Activated B cell treated with CpG ODN at 0.5 μM for 24 hours (primary cell): ENCODE measurements at regions not wholly inside any gene's neighbourhood (a gene's known extent, or its start where the extent isn't known, plus 50 kb on each side); places are given as distances from the start of the nearest gene placed in this dataset.

Source experiments
- ATAC-seq: fragments of 200-7000 bp; cut with Tn5 transposase; one replicate; pipeline ENCODE4 v1.10.0; 2021; ENCODE audit warnings: low read depth, mild to moderate bottlenecking, moderate library complexity
- CTCF ChIA-PET: fragments of 350-600 bp; sonication (Branson Sonifier 250); formaldehyde crosslinking; loops from one replicate; lab custom pipeline; 2021; ENCODE audit warnings: antibody characterized with exemption; lab: Charles Lee
- POLR2A ChIA-PET: fragments of 350-600 bp; sonication (Branson Sonifier 250); formaldehyde crosslinking; loops from one replicate; lab custom pipeline; 2021; ENCODE audit warnings: antibody characterized with exemption; lab: Charles Lee
- DNase-seq: peaks from one replicate; pipeline ENCODE4 v3.0.0; 2022
- H3K27ac Mint-ChIP-seq: one replicate; pipeline ENCODE4 v1.8.0; 2020; ENCODE audit warnings: mixed read lengths
- H3K27me3 Mint-ChIP-seq: one replicate; pipeline ENCODE4 v1.8.0; 2021; ENCODE audit warnings: mixed read lengths
- H3K36me3 Mint-ChIP-seq: one replicate; pipeline ENCODE4 v1.8.0; 2021; ENCODE audit warnings: low read depth, mixed read lengths
- H3K4me1 Mint-ChIP-seq: one replicate; pipeline ENCODE4 v1.8.0; 2021; ENCODE audit warnings: mixed read lengths
- H3K4me3 Mint-ChIP-seq: one replicate; pipeline ENCODE4 v1.8.0; 2020; ENCODE audit warnings: mild to moderate bottlenecking, mixed read lengths
- H3K9me3 Mint-ChIP-seq: one replicate; pipeline ENCODE4 v1.8.0; 2020; ENCODE audit warnings: mixed read lengths
- intact Hi-C: fragments of 100-400 bp; cut with micrococcal nuclease; formaldehyde crosslinking; loops from one replicate; pipeline ENCODE4 v1.15.1; 2024
- TF ChIP-seq, protein P1 (sequence below): fragments of 200-600 bp; IDR thresholded peaks from one replicate; pipeline ENCODE4 v1.8.0; 2022; ENCODE audit warnings: antibody characterized with exemption, mild to moderate bottlenecking

- no peaks in the 10 kb centered on the region for H3K36me3 Mint-ChIP-seq
- H3K4me3 Mint-ChIP-seq, result no peak overlapping the region
- intact Hi-C loops, result no loop called here
- POLR2A ChIA-PET, result no interaction called here
- CTCF ChIA-PET, result no interaction called here
- TF ChIP-seq, protein P1, sequence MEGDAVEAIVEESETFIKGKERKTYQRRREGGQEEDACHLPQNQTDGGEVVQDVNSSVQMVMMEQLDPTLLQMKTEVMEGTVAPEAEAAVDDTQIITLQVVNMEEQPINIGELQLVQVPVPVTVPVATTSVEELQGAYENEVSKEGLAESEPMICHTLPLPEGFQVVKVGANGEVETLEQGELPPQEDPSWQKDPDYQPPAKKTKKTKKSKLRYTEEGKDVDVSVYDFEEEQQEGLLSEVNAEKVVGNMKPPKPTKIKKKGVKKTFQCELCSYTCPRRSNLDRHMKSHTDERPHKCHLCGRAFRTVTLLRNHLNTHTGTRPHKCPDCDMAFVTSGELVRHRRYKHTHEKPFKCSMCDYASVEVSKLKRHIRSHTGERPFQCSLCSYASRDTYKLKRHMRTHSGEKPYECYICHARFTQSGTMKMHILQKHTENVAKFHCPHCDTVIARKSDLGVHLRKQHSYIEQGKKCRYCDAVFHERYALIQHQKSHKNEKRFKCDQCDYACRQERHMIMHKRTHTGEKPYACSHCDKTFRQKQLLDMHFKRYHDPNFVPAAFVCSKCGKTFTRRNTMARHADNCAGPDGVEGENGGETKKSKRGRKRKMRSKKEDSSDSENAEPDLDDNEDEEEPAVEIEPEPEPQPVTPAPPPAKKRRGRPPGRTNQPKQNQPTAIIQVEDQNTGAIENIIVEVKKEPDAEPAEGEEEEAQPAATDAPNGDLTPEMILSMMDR, result no peak
- ATAC-seq, result no peak
- H3K27ac Mint-ChIP-seq, result no peak overlapping the region
- DNase-seq, result no peak
- H3K4me1 Mint-ChIP-seq, result peaks cover 23% of the 10 kb centered on the region
- H3K9me3 Mint-ChIP-seq, result no peaks in the 10 kb centered on the region
- H3K27me3 Mint-ChIP-seq, result no peaks in the 10 kb centered on the region
These were observed 201.4 kb downstream of the AASDH start for GRCh38 chr4:56185901-56186300.

GRCh38 chr4:56184214-56184613, 203.1 kb downstream of the AASDH start:
- no peak for DNase-seq
- no peak for ATAC-seq
- H3K4me1 Mint-ChIP-seq, result peaks cover 23% of the 10 kb centered on the region
- intact Hi-C loops, result no loop called here
- H3K27me3 Mint-ChIP-seq, result no peaks in the 10 kb centered on the region
- H3K36me3 Mint-ChIP-seq, result no peaks in the 10 kb centered on the region
- no peaks in the 10 kb centered on the region for H3K9me3 Mint-ChIP-seq
- CTCF ChIA-PET, result no interaction called here
- POLR2A ChIA-PET, result no interaction called here
- TF ChIP-seq, protein P1, result no peak
- H3K27ac Mint-ChIP-seq, result no peak overlapping the region
- no peak overlapping the region for H3K4me3 Mint-ChIP-seq

GRCh38 chr4:56183344-56183959, 203.8 kb downstream of the AASDH start:
- Mint-ChIP-seq H3K4me1 (peaks cover 23% of the 10 kb centered on the region), H3K27me3 (no peaks in the 10 kb centered on the region), H3K4me3 (peak overlapping the region; percentile 25), H3K36me3 (no peaks in the 10 kb centered on the region), H3K27ac (peak overlapping the region; percentile 47), H3K9me3 (no peaks in the 10 kb centered on the region)
- TF ChIP-seq, protein P1, result no peak
- CTCF ChIA-PET, result no interaction called here
- DNase-seq, result no peak
- intact Hi-C loops, result no loop called here
- ATAC-seq, result peak; percentile 69
- POLR2A ChIA-PET, result no interaction called here

DNA sequence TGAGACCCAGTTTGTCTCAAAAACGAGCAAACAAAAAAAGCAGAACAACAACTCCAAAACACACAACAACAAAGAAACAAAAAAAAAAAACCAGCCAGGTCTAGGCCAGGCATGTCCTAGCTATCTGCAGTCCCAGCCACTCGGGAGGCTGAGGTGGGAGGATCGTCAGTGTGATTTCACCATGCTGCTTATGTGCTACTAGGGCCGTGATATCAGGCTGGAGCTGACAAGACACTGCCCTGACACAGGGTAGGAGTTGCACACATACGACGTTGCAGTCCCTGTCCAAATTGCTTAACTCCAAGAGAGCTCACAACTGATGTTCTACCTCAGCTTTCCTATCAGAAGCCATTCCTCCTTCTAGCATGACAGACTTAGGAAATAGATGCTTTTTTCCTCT, 204.9 kb downstream of the AASDH start:
- CTCF ChIA-PET, result no interaction called here
- no peak for ATAC-seq
- intact Hi-C loops, result no loop called here
- no peak overlapping the region for H3K27ac Mint-ChIP-seq
- no peaks in the 10 kb centered on the region for H3K36me3 Mint-ChIP-seq
- peaks cover 23% of the 10 kb centered on the region for H3K4me1 Mint-ChIP-seq
- TF ChIP-seq, protein P1, result no peak
- DNase-seq, result no peak
- no peaks in the 10 kb centered on the region for H3K27me3 Mint-ChIP-seq
- no peak overlapping the region for H3K4me3 Mint-ChIP-seq
- H3K9me3 Mint-ChIP-seq, result peaks cover 2% of the 10 kb centered on the region
- POLR2A ChIA-PET, result no interaction called here

- intact Hi-C loops, result no loop called here
- no peak overlapping the region for H3K27ac Mint-ChIP-seq
- TF ChIP-seq, protein P1, result no peak
- ChIA-PET CTCF (no interaction called here), POLR2A (no interaction called here)
- H3K27me3 Mint-ChIP-seq, result no peaks in the 10 kb centered on the region
- H3K4me3 Mint-ChIP-seq, result no peak overlapping the region
- peaks cover 23% of the 10 kb centered on the region for H3K4me1 Mint-ChIP-seq
- DNase-seq, result no peak
- no peaks in the 10 kb centered on the region for H3K36me3 Mint-ChIP-seq
- ATAC-seq, result no peak
- peaks cover 6% of the 10 kb centered on the region for H3K9me3 Mint-ChIP-seq
These were observed 205.9 kb downstream of the AASDH start for GRCh38 chr4:56181140-56181953.
